KBM-7 (cell line): ENCODE measurements at regions not wholly inside any gene's neighbourhood (a gene's known extent, or its start where the extent isn't known, plus 50 kb on each side); places are given as distances from the start of the nearest gene placed in this dataset.
"Not testable (repeated sequence)": the region's sequence is repeated elsewhere in the genome, so short reads cannot be mapped to it uniquely, and the experiment has no call there.

Source experiments
- DNase-seq: peaks from one replicate; pipeline ENCODE4 v3.0.0-alpha.2; 2015
- in situ Hi-C: fragments of 300-500 bp; cut with MboI; formaldehyde crosslinking; loops from 2 replicates; pipeline ENCODE4 v1.14.3; 2020; ENCODE audit warnings: low sequenced_read_pairs, low pct_unique_long_range_greater_than_20kb, mixed read lengths

GRCh38 chr1:21385022-21385421 lies 54.9 kb upstream of the NBPF3 start:
- in situ Hi-C loops, result no loop called here
- DNase-seq, result no peak

GRCh38 chr1:21384620-21385019 lies 55.3 kb upstream of the NBPF3 start:
- in situ Hi-C loops, result no loop called here
- no peak for DNase-seq

- DNase-seq, result no peak
- in situ Hi-C loops, result no loop called here
Observed at GRCh38 chr1:21383785-21384401, 56.0 kb upstream of the NBPF3 start.

- in situ Hi-C loops, result no loop called here
- DNase-seq, result no peak
Observed at GRCh38 chr1:21381354-21381753, 58.6 kb upstream of the NBPF3 start.

- DNase-seq, in situ Hi-C loops: not testable (repeated sequence)
Observed at GRCh38 chr1:21380147-21380546, 59.8 kb upstream of the NBPF3 start.

GRCh38 chr1:21379571-21379970 lies 60.4 kb upstream of the NBPF3 start:
- in situ Hi-C loops, result no loop called here
- DNase-seq, result no peak

GRCh38 chr1:21378705-21379494 lies 61.0 kb upstream of the NBPF3 start:
- in situ Hi-C loops, result no loop called here
- DNase-seq, result no peak

GRCh38 chr1:21372383-21372782 lies 67.6 kb upstream of the NBPF3 start:
- in situ Hi-C loops, result no loop called here
- DNase-seq, result no peak

- DNase-seq, result no peak
- in situ Hi-C loops, result no loop called here
Observed at GRCh38 chr1:21369905-21370304, 70.0 kb upstream of the NBPF3 start.

- in situ Hi-C loops, result no loop called here
- DNase-seq, result peak; percentile 71
Observed at GRCh38 chr1:21368515-21369289, 71.2 kb upstream of the NBPF3 start.

GRCh38 chr1:21367973-21368514 lies 71.9 kb upstream of the NBPF3 start:
- in situ Hi-C loops, DNase-seq: not testable (repeated sequence)

GRCh38 chr1:21366288-21366687 lies 73.6 kb upstream of the NBPF3 start:
- DNase-seq, result no peak
- in situ Hi-C loops, result no loop called here

GRCh38 chr1:21365036-21365435 lies 74.8 kb upstream of the ECE1 start:
- DNase-seq, result no peak
- in situ Hi-C loops, result no loop called here

GRCh38 chr1:21362096-21362495 lies 71.8 kb upstream of the ECE1 start:
- in situ Hi-C loops, result no loop called here

GRCh38 chr1:21361506-21361905 lies 71.2 kb upstream of the ECE1 start:
- in situ Hi-C loops, result no loop called here
- no peak for DNase-seq

More at GRCh38 chr1:21362096-21362495, 71.8 kb upstream of the ECE1 start:
- no peak for DNase-seq

GRCh38 chr1:21357161-21357560 lies 66.9 kb upstream of the ECE1 start:
- DNase-seq, result no peak
- in situ Hi-C loops, result no loop called here

GRCh38 chr1:21355956-21356355 lies 65.7 kb upstream of the ECE1 start:
- in situ Hi-C loops, result no loop called here

GRCh38 chr1:21352586-21352985 lies 62.3 kb upstream of the ECE1 start:
- no peak for DNase-seq
- in situ Hi-C loops, result no loop called here

More at GRCh38 chr1:21355956-21356355, 65.7 kb upstream of the ECE1 start:
- DNase-seq, result no peak

- in situ Hi-C loops, result no loop called here
- DNase-seq, result no peak
Observed at GRCh38 chr1:21351901-21352300, 61.6 kb upstream of the ECE1 start.
